ENCODE measurements at regions not wholly inside any gene's neighbourhood (a gene's known extent, or its start where the extent isn't known, plus 50 kb on each side); places are given as distances from the start of the nearest gene placed in this dataset.

- TF ChIP-seq EP300 (IDR thresholded peaks at IDR 0.05) (no peak), POLR2AphosphoS5 (IDR thresholded peaks at IDR 0.05) (no peak), POLR2A (IDR thresholded peaks at IDR 0.05) (no peak), CTCF (IDR thresholded peaks at IDR 0.05) (no peak)
- no peak overlapping the region for H3K27ac ChIP-seq
- 54 to 64% methylated on average over 8 of the region's 8 CpGs for WGBS, 2 donors
Observed at GRCh38 chr6:41439524-41440418, 104.4 kb downstream of the NCR2 start.

GRCh38 chr6:41440958-41441357, 105.2 kb upstream of the FOXP4 start:
- DNase-seq, result no peak
- H3K4me3 ChIP-seq, result no peak overlapping the region
- no peaks in the 10 kb centered on the region for H3K9me3 ChIP-seq
- H3K4me1 ChIP-seq, result peaks cover 4 to 14% (median 10%) of the 10 kb centered on the region in 4 donors
- TF ChIP-seq POLR2AphosphoS5 (IDR thresholded peaks at IDR 0.05) (no peak), EP300 (IDR thresholded peaks at IDR 0.05) (no peak), POLR2A (IDR thresholded peaks at IDR 0.05) (no peak), CTCF (IDR thresholded peaks at IDR 0.05) (no peak)
- H3K27me3 ChIP-seq, result peaks cover 0 to 10% (median 1%) of the 10 kb centered on the region in 4 donors
- H3K27ac ChIP-seq, result no peak overlapping the region
- H3K36me3 ChIP-seq, result no peaks in the 10 kb centered on the region
- no peak for ATAC-seq (ENCODE audit: low FRiP score in 2 of 2)
- WGBS, 2 donors, result 88 to 94% methylated on average over 6 of the region's 6 CpGs

More at GRCh38 chr6:41439524-41440418, 104.4 kb downstream of the NCR2 start:
- DNase-seq (no peak), ATAC-seq (ENCODE audit: low FRiP score in 2 of 2) (no peak)
- no peak overlapping the region for H3K4me3 ChIP-seq
- H3K36me3 ChIP-seq, result no peaks in the 10 kb centered on the region
- H3K9me3 ChIP-seq, result no peaks in the 10 kb centered on the region
- peaks cover 0 to 10% (median 1%) of the 10 kb centered on the region in 4 donors for H3K27me3 ChIP-seq
- H3K4me1 ChIP-seq, result peaks cover 4 to 14% (median 10%) of the 10 kb centered on the region in 4 donors

GRCh38 chr6:41441598-41442351, 104.4 kb upstream of the FOXP4 start:
- H3K27ac ChIP-seq, result no peak overlapping the region
- no peak overlapping the region for H3K4me3 ChIP-seq
- 85 to 88% methylated on average over 9 of the region's 9 CpGs for WGBS, 2 donors
- peaks cover 0 to 10% (median 1%) of the 10 kb centered on the region in 4 donors for H3K27me3 ChIP-seq
- H3K4me1 ChIP-seq, result peaks cover 4 to 14% (median 10%) of the 10 kb centered on the region in 4 donors
- ATAC-seq (ENCODE audit: low FRiP score in 2 of 2) (no peak), DNase-seq (no peak)
- TF ChIP-seq POLR2A (IDR thresholded peaks at IDR 0.05) (no peak), EP300 (IDR thresholded peaks at IDR 0.05) (no peak), CTCF (IDR thresholded peaks at IDR 0.05) (no peak), POLR2AphosphoS5 (IDR thresholded peaks at IDR 0.05) (no peak)
- no peaks in the 10 kb centered on the region for H3K36me3 ChIP-seq
- H3K9me3 ChIP-seq, result no peaks in the 10 kb centered on the region

GRCh38 chr6:41442352-41442672, 103.9 kb upstream of the FOXP4 start:
- H3K4me1 ChIP-seq, result peaks cover 4 to 14% (median 10%) of the 10 kb centered on the region in 4 donors
- H3K4me3 ChIP-seq, result no peak overlapping the region
- H3K27ac ChIP-seq, result no peak overlapping the region
- no peak for ATAC-seq (ENCODE audit: low FRiP score in 2 of 2)
- DNase-seq, result no peak
- WGBS, 2 donors, result 74% methylated on average over 2 of the region's 2 CpGs; no CpG with 5 or more reads in 1 of the 2 donors
- no peak for TF ChIP-seq CTCF (IDR thresholded peaks at IDR 0.05)
- TF ChIP-seq POLR2AphosphoS5 (IDR thresholded peaks at IDR 0.05), result no peak
- no peak for TF ChIP-seq EP300 (IDR thresholded peaks at IDR 0.05)
- TF ChIP-seq POLR2A (IDR thresholded peaks at IDR 0.05), result no peak
- no peaks in the 10 kb centered on the region for H3K9me3 ChIP-seq
- peaks cover 0 to 10% (median 1%) of the 10 kb centered on the region in 4 donors for H3K27me3 ChIP-seq
- no peaks in the 10 kb centered on the region for H3K36me3 ChIP-seq

Data from upper lobe of left lung (tissue), 6 donors.